HG03469 (cell line): ENCODE measurements at regions not wholly inside any gene's neighbourhood (a gene's known extent, or its start where the extent isn't known, plus 50 kb on each side); places are given as distances from the start of the nearest gene placed in this dataset.
"Not testable (repeated sequence)": the region's sequence is repeated elsewhere in the genome, so short reads cannot be mapped to it uniquely, and the experiment has no call there.

Source experiments
- ATAC-seq: cut with Tn5 transposase; IDR thresholded peaks from one replicate; pipeline ENCODE4 v1.9.1; 2021; ENCODE audit warnings: mild to moderate bottlenecking, moderate library complexity, moderate number of reproducible peaks; ENCODE audit not compliant: unreplicated experiment

DNA sequence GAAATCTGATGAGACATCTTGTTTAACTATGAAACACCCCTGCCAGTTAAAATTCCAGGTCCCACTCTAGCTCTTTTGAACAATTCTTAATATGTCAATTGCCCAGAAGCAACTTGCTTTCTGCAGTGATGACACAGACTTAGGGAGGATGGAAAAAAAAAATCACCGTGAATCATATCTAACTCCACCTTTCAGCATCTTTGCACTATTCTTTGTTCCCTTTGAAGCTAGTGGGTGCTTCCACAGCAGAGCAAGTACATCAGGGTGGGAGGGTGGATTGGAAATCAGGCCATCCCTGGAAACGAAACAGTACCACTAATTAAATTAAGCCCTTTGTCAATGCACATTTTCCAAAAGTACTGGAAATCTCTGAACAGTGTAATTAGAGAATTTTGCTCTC lies 324.3 kb upstream of the MEIS1 start:
- no peak for ATAC-seq

DNA sequence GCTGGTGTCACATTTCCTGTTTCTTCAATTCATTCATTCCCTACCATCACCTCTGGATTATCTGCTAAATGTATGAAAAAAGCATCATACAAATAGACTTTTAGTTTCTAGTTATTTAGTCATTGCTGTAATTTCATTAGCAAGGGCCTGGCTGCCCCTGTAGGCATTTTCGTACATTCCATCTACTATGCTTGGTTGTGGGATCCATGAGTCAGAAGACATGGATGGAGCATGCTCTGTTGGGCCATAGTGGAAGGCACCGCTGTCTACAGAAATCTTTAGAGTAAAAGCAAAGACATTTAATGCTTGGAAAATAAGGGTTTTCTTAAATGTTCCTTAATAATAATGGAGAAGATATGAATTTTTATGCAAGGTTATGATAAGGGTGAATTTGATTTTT lies 324.8 kb upstream of the MEIS1 start:
- ATAC-seq, result no peak

DNA sequence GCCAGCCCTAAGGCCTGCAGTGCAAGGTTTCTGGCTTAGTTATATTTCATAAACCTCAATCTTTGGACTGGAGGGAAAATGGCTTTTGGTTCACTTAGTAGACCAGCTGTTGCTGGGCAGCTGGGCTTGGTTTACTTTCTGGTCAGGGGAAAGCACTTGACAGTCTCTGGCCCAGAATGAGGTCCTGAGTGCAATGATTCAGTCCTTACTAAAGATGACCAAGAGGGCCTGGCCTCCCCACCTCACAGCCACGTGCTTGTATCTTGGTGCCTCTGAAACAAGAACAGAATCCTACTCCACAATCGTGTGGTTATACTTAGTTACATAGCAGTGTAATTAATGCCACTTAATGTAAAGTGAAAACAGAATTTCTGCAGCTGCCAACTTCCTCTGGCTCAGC lies 325.5 kb upstream of the MEIS1 start:
- no peak for ATAC-seq

DNA sequence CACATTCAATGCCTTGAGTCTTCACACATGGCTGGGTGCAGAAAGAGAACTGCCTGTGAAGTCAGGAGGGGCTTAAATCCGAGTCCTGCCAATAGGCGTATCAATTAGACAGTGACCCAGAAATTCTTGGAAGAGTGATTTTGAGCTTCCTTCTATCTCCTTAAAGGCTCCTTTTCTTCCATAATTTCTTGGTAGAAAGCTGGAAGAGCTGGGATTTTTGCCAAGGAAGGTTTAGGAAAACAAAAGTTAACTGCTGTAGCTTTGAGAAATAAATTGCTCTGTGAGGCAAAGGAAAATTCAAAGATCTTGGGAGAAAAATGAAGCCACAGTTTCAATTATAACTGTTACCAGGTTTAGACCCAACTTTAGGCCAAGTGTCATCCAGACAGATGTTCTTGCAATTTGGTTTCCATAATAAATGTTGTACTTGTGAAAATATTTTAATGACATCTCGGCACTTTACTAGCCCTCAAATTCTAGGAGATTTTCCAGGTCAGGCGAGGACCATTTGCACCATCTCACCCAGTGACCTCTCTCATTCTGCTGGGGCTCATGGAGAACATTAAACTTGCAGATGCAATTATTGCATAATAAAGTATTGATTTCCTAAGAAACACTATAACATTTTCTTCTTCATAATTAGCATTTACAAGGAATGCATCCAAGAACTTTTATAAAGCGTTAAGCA lies 329.7 kb upstream of the MEIS1 start:
- no peak for ATAC-seq

DNA sequence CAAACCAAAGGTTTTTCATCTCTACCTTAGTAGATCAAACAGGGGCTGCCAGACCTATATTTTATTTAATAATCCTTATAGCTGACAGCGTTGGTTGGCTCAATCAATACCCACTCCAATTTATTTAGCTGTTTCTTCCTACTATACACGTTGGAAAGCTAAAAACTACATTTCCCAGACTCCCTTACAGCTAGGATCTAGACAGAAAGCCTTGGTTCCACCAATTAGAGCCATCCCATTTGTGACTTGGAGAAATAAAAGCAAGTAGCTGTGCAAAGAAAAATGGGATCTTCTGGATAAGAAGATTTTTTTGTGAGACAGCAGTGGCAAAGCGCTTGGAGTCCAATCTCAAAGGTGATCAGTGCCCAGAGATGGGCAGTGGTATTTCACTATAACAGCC lies 331.3 kb upstream of the MEIS1 start:
- no peak for ATAC-seq

DNA sequence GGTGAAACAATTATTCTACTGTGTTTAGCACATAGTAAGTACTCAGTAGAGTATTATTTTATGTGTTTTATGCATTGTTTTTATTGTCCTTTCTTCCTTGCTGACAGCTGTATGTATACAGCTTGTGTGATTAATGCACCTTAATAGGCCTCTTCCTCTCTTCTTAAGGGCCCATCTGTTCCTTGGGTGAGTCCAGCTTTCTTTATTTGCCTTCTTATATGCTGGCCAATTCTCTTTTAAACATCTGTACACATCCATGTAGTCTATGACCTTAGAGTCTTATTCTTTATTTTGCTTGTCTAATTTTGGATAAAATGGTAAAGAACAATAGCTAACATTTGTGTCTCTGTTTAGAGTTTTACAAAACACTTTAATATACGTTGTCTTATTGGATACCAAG lies 333.7 kb upstream of the MEIS1 start:
- no peak for ATAC-seq

DNA sequence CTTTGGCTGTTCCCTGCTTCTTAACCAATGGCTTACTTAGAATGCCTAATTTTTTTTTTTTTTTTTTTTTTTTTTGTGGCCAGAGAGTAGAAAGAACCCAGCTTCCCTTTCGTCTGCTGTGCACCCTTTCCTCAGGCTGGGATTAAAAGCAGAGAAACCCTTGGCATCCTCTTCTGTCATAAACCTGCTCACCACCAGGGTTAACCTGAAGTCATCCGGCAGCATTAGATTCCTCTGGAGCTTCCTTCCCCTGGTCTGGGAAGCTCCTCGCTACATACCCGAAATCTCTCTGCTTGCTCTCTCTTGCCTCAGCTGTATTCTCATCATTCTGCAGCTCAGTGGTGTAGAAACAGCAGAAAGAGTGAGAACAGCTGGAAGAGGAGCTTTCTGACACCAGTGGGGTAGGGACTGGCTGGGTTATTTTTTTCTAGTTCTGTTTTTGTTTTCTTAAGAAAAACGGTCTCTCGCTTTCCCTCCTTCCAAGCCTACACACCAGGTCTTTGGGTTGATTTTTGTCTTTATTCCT lies 339.0 kb upstream of the MEIS1 start:
- no peak for ATAC-seq

DNA sequence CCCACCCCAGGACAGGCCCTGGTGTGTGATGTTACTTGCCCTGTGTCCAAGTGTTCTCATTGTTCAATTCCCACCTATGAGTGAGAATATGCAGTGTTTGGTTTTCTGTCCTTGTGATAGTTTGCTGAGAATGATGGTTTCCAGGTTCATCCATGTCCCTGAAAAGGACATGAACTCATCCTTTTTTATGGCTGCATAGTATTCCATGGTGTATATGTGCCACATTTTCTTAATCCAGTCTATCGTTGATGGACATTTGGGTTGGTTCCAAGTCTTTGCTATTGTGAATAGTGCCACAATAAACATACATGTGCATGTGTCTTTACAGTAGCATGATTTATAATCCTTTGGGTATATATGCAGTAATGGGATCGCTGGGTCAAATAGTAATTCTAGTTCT lies 340.2 kb upstream of the MEIS1 start:
- not testable (repeated sequence) for ATAC-seq

DNA sequence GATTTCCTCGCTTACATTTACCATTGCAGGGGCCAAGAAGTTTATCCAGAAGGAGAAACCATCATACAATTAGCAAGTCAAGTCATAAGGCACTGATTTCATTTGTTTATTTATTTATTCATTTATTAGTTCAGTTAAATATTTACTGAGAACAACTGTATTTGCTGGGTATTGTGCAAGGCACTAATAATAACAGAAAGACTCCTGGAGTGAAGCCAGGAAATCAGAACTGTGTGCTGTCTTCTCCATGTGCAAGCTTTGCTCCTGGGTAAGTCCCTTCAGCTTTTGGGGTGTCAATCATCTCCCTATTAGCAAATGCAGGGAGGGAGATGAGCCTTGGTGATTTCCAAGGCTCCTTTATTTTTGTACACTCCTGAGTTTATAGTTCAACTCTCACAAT lies 341.6 kb upstream of the MEIS1 start:
- no peak for ATAC-seq

DNA sequence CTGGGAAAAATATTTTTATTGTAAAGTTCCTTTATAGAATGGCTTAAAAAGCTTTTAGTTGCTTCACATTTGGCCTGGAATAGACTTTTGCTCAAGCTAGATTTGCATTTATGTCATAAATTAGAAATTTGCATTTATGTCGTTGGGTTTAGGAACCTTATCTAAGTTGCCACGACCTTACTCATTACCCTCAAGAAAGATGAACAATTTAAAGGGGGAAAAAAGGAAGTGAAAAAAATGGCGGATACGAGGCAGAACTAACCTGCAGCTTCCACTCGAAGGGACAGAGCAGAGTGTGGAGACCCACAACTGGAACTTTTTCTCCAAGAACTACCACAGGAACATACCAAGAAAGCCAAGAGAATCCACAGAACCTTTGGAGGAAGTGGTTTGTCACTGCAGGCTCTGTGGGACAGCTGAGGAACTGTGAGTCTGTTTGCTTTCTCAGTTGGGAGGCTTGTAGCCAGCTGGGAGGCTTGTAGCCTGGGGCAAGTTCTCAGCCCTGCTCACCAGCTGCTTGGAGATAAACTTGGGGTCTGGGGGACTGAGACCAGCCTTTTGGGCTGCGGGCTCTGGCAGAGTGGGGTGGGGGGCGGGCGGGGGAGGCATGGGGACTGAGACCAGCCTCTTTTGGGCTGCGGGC lies 349.9 kb upstream of the MEIS1 start:
- peak; percentile 54 for ATAC-seq

DNA sequence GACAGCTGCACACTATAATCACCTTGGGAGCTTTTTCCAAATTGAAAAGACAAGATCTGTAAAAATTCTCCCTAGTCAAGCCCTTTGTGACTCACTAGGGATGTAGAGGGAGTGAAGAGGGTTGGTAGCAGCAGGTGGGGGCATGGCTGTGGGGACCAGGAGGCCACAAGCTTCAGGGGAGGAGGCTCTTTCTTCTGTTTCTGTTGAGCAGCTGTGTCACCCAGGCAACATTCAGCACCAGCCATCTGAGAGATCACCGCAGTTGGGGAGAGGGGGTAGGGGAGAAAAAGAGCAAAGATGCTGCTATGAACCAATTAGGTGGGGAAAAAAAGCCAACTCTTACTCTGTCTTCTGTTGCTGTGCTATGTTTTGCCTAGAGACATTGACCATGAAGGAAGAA lies 352.3 kb upstream of the MEIS1 start:
- no peak for ATAC-seq

DNA sequence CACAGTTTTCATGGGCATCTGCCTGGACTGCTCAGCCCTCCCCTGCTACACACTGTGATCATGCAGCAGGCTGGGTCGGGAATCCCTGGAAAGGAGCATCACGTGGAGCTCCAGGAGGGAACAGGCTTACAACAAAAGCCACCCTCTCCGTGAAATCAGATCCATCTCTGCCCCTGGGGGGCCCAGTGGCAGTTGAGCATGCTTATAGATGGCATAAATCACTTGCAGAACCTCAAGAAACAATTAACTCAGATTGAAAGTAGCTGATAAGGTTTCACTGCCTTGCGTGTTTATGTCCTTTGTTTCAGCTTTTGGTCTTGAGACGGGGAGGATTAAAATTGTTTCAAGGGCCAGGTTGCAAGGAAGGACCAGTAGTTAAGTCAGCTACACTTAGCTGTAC lies 354.8 kb upstream of the MEIS1 start:
- ATAC-seq, result no peak

DNA sequence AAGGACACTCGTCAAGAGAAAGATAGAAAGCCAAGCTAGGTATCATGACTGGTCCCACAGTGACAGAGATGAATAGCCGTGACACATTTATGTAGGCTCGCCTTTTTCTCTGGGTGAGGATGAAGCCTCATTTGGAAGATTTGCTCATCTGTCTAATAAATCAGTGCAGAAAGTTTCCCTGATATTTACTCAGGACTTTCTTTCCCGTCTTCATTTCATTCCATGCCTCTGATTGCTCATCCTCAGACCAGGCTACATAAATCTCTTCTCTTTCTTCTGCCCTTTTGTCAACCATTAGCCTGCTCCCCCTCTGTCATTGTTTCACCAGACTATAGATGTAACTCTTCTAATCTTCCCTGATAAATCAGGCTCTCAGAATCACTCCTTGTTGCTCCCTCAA lies 361.8 kb upstream of the MEIS1 start:
- no peak for ATAC-seq

DNA sequence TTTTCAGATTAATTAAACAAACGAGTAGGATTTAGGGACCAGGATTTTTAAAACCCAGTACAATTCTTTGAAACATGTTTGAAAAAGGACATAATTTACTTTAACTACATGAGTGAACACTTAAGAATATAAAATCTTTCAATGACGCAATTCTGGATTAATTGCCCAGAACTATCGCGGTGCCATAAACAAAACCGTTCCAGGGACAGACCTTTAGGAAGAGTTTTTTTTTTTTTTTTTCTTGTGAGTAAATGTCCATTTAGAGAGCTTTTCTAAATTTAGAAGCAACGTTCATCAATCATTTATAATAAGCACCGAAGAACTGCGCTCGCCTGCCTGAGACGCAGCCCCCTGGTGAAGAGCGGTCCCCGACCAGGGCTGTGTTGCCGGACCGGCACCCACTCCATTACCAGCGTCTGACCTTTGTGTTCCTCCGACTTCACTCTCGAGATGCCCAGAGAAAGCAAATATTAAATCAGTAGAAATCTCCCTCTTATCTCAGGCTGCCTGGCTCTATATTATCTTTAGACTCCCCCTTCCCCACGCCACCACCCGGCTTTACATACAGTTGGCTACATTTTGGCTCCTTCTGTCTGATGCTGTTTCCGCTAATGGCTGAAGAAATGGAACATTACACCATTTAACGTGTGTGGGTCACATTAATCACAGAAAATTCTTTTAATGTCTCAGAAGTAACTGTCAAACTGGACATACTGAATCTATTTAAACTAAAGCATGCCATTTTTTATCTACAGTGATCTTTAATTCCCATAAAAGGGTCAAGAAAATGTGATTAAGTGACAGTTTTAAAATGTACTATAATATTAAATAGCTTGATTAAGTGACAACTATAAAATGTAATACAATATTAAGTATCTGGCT lies 364.0 kb upstream of the MEIS1 start:
- ATAC-seq, result no peak

DNA sequence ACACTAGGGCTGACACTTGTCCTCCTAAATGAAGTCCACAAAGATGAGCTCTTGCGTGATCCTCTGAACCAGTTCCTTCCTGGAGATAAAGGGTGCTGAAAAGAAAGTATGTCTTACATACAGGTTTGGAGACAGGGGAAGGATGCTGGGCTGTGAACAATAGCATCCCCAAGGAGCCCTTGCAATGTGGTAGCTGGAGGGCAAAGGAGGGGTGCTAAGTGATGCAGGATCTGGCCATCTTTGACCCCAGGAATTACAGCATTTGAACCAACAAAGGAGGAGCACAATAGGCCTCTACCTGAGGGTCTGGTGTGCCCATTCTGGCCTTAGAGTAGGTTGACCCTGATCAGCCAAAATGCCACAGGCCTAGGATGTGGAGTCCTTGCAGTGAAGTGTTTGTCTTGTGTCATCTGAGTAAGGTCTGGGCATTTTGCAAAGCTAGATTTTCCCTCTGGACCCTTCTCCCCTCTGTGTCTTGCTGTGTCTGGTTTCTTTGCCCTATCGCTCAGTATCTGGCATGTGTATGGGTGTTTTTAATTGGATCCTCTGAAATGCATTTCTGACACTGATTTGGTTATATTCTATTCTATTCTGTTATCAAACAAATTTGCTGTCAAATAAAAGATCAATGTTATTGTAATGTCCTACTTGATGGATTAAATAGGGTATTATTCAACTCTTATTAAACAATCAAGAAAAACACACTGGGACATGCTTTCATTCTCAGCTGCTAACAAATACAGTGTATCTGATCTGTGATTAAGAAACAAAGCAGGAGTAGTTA lies 364.8 kb upstream of the MEIS1 start:
- ATAC-seq, result no peak

DNA sequence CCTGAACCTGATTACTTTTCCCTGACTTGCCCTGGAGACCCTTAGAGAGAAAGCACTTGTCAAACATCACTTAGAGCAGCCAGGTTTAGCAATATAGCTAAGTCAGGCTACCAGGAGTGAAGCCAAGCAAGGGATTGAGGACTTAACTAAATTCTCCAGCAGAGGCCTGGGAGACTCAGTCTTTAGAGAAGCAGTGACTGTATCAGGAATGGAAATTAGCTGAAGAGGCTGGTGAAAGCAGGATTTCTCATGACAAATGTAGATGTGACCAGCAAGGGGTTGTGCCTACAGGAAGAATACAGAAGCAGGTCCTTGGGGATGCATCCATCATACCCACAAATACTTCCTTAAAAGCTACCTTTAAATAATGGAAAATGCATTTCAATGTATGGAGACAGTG lies 368.9 kb upstream of the MEIS1 start:
- no peak for ATAC-seq

DNA sequence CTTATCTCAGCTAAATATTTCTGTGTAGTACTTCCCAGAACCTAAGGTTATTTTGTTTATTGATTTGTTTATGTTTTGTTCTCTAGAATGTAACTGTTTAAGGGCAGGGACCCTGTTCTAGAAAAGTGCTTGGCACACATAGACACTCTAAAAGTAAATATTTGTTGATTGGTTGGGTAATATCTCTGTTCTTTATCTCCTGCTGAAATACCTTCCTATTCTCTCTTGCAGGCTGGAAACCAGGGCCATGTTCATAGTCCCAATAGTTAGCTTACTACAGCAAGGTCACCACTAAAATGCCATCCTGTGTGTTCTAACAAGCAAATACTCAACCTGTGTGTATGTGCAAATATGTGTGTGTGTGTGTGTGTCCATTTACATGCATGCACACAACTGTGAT lies 375.6 kb upstream of the MEIS1 start:
- ATAC-seq, result no peak

DNA sequence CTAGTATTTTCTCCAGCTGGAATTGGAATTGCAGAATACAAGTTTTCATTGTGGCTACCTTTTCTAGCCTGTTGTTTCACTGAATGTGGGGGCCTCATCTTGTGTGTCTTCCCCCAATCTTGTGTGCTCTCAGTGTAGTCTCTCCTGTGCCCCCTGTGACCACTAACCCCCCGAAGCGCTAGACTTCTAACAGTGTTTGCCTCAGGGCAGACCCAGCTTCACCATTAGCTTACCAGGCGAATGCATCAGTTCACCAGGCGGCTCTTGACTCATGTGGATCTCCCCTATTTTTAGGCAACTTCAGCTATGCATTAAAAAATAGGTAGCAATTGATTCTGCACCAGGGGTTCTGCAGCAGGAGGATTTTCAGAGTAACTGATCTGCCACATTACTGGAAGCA lies 376.2 kb upstream of the MEIS1 start:
- ATAC-seq, result no peak

DNA sequence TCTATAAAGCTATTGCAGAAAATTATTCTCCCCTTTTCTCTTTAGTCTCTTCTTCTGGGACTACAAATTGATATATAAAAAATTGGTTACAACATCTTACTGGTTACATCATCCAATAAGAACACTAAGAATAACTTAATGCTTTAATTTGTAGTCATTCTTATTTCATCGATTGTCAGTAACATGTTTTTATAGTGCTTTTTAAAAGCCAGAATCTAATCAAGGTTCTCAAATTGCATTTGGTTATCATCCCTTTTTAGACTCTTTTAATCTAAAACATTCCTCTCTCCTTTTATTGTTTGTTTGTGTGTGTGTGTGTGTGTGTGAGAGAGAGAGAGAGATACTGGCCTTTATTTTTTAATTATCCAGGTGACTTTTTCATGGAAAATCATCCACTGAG lies 377.1 kb upstream of the MEIS1 start:
- no peak for ATAC-seq

DNA sequence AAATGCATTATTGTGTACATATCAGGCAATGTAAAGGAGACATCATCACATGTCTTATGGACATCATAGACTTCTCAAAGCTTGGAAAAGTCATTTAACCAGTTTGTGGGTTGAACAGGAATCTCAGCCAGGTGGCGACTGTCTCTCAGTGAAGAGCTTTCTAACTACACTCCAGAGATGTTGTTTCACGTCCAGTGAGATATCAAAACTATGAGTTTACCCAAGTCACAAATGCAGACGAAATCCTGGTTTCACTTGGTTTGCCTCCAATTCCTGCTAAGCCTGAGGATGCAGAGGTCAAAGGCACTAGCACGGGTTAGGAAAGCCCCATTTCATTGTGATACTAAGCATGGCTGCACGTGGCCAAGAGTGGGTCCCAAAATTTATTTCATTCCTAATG lies 384.5 kb upstream of the MEIS1 start:
- no peak for ATAC-seq

DNA sequence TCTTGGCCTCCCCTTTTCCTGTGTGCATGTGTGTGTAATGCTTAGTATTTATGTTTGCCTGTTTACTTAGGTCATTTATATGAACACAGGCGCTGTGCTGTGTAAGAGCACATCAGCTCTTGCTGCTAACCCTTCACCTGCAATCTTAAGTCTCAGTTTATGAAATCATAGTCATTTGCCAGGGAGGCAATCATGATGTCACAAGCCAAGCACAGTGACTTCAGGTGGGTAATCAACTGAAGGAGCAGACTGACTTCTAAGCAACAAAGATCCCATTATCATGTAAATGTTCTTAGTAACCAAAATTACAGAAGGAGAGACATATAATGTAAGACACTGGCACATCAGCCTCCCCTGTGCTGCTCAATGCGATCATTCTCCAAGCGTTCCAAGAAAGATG lies 386.3 kb upstream of the MEIS1 start:
- no peak for ATAC-seq
